Calu3 (cell line): ENCODE measurements at regions not wholly inside any gene's neighbourhood (a gene's known extent, or its start where the extent isn't known, plus 50 kb on each side); places are given as distances from the start of the nearest gene placed in this dataset.
"Not testable (repeated sequence)": the region's sequence is repeated elsewhere in the genome, so short reads cannot be mapped to it uniquely, and the experiment has no call there.

Experiments used
- BruUV-seq: library from RNA; stranded (reverse); fragments of 400-500 nt; replicated peaks from 2 replicates; lab custom pipeline; 2021; lab: Mats Ljungman, UMichigan
- CTCF ChIA-PET: fragments of 300-600 bp; sonication (Branson Sonifier 250); formaldehyde crosslinking; loops from one replicate; lab custom pipeline; 2022; ENCODE audit warnings: antibody characterized with exemption; lab: Charles Lee
- DNase-seq: peaks from one replicate; pipeline ENCODE4 v3.0.0; 2022
- H3K27ac Mint-ChIP-seq: one replicate; pipeline ENCODE4 v1.8.0; 2022; ENCODE audit warnings: mixed read lengths; ENCODE audit not compliant: unreplicated experiment
- H3K27me3 Mint-ChIP-seq: one replicate; pipeline ENCODE4 v1.8.0; 2022; ENCODE audit warnings: mixed read lengths; ENCODE audit not compliant: unreplicated experiment
- H3K36me3 Mint-ChIP-seq: one replicate; pipeline ENCODE4 v1.8.0; 2022; ENCODE audit warnings: mild to moderate bottlenecking, moderate library complexity, mixed read lengths; ENCODE audit not compliant: insufficient read depth, unreplicated experiment
- H3K4me1 Mint-ChIP-seq: one replicate; pipeline ENCODE4 v1.8.0; 2022; ENCODE audit warnings: mild to moderate bottlenecking, low read depth, mixed read lengths; ENCODE audit not compliant: unreplicated experiment
- H3K4me3 Mint-ChIP-seq: one replicate; pipeline ENCODE4 v1.8.0; 2022; ENCODE audit warnings: mild to moderate bottlenecking, low read depth, moderate library complexity, mixed read lengths; ENCODE audit not compliant: unreplicated experiment
- H3K9me3 Mint-ChIP-seq: one replicate; pipeline ENCODE4 v1.8.0; 2022; ENCODE audit warnings: low read depth, mixed read lengths; ENCODE audit not compliant: unreplicated experiment
- intact Hi-C: fragments of 100-400 bp; cut with micrococcal nuclease; formaldehyde crosslinking; loops from one replicate; pipeline ENCODE4 v1.10.0; 2022; ENCODE audit not compliant: unreplicated experiment
- TF ChIP-seq, protein P1 (sequence below): fragments of 200-600 bp; IDR thresholded peaks from one replicate; pipeline ENCODE4 v1.8.0; 2022; ENCODE audit warnings: antibody characterized with exemption; ENCODE audit not compliant: unreplicated experiment

- Mint-ChIP-seq H3K27ac (no peak overlapping the region), H3K4me1 (no peaks in the 10 kb centered on the region), H3K36me3 (no peaks in the 10 kb centered on the region), H3K9me3 (peaks cover 2% of the 10 kb centered on the region), H3K27me3 (peaks cover 49% of the 10 kb centered on the region), H3K4me3 (no peak overlapping the region)
- DNase-seq = no peak
- TF ChIP-seq, protein P1, sequence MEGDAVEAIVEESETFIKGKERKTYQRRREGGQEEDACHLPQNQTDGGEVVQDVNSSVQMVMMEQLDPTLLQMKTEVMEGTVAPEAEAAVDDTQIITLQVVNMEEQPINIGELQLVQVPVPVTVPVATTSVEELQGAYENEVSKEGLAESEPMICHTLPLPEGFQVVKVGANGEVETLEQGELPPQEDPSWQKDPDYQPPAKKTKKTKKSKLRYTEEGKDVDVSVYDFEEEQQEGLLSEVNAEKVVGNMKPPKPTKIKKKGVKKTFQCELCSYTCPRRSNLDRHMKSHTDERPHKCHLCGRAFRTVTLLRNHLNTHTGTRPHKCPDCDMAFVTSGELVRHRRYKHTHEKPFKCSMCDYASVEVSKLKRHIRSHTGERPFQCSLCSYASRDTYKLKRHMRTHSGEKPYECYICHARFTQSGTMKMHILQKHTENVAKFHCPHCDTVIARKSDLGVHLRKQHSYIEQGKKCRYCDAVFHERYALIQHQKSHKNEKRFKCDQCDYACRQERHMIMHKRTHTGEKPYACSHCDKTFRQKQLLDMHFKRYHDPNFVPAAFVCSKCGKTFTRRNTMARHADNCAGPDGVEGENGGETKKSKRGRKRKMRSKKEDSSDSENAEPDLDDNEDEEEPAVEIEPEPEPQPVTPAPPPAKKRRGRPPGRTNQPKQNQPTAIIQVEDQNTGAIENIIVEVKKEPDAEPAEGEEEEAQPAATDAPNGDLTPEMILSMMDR = no peak
- intact Hi-C loops = no loop called here
- CTCF ChIA-PET = no interaction called here
- BruUV-seq = no TSS peak
These were observed 564.7 kb downstream of the PTPRU start for GRCh38 chr1:29801003-29801402.

GRCh38 chr1:29800522-29800956 lies 564.2 kb downstream of the PTPRU start:
- TF ChIP-seq, protein P1 = no peak
- no TSS peak for BruUV-seq
- peak; percentile 43 for DNase-seq

DNA sequence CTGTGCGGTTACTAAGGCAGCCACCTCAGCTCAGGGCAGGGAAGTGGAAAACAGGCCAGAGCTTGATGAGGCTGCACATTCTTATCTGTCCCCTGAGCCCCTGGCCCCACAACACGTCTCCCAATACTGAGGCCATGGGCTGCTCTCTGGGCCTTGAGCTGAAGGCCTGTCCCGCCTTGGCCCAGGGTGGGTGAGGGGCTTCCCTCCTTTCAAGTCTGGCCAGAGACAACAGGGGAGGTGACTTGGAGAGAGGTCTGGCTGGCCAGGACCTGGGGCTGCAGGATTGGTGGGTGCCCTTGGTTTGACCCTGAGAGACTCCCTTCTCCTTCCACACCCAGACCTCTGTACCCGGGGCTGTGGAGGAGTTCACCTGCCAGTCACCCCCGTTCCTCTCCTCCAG lies 563.8 kb downstream of the PTPRU start:
- TF ChIP-seq, protein P1 = no peak
- CTCF ChIA-PET = no interaction called here
- Mint-ChIP-seq H3K4me1 (no peaks in the 10 kb centered on the region), H3K4me3 (no peak overlapping the region), H3K36me3 (no peaks in the 10 kb centered on the region), H3K27ac (no peak overlapping the region), H3K9me3 (peaks cover 2% of the 10 kb centered on the region), H3K27me3 (peaks cover 51% of the 10 kb centered on the region)
- DNase-seq = no peak
- intact Hi-C loops = no loop called here
- BruUV-seq = no TSS peak

More at GRCh38 chr1:29800522-29800956, 564.2 kb downstream of the PTPRU start:
- intact Hi-C loops = no loop called here
- no peaks in the 10 kb centered on the region for H3K4me1 Mint-ChIP-seq
- H3K36me3 Mint-ChIP-seq = no peaks in the 10 kb centered on the region
- H3K9me3 Mint-ChIP-seq = peaks cover 2% of the 10 kb centered on the region
- H3K4me3 Mint-ChIP-seq = no peak overlapping the region
- H3K27ac Mint-ChIP-seq = no peak overlapping the region
- CTCF ChIA-PET = no interaction called here
- peaks cover 51% of the 10 kb centered on the region for H3K27me3 Mint-ChIP-seq

DNA sequence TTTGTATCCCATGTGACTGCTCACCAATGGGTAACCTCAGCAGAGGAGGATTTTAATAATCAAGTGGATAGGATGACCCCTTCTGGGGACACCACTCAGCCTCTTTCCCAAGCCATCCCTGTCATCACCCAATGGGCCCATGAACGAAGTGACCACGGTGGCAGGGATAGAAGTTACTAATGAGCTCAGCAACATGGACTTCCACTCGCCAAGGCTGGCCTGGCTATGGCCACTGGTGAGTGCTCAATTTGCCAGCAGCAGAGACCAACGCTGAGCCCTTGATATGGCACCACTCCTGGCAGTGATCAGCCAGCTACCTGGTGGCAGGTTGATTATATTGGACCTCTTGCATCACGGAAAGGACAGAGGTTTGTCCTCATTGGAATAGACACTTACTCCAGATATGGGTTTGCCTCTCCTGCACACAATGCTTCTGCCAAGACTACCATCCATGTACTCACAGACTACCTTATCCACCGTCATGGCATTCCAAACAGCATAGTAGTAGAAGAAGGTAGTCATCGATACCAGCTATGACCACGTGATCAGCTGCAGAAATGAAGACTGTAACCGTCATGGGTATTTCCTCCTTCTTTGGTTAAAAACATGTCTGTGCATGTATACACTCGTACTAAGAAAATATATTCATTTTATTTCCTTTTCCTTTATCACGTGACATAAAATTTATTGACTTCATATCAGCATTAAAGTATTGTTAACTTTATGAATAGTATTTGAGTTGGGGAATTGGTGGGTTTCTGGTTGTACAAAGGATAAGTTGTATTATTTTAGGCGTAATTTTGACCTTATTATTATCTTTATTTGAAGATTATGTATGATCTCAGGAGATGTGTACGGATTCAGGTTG lies 562.6 kb downstream of the PTPRU start:
- Mint-ChIP-seq H3K27ac (no peak overlapping the region), H3K27me3 (peaks cover 48% of the 10 kb centered on the region), H3K4me3 (no peak overlapping the region), H3K9me3 (peaks cover 6% of the 10 kb centered on the region), H3K36me3 (no peaks in the 10 kb centered on the region), H3K4me1 (no peaks in the 10 kb centered on the region)
- CTCF ChIA-PET = no interaction called here
- intact Hi-C loops = loop anchor here (10.0 kb wide), 1 partner anchor 106 kb away; no protein-coding TSS in a partner anchor
- BruUV-seq = no TSS peak
- no peak for DNase-seq
- TF ChIP-seq, protein P1 = no peak

DNA sequence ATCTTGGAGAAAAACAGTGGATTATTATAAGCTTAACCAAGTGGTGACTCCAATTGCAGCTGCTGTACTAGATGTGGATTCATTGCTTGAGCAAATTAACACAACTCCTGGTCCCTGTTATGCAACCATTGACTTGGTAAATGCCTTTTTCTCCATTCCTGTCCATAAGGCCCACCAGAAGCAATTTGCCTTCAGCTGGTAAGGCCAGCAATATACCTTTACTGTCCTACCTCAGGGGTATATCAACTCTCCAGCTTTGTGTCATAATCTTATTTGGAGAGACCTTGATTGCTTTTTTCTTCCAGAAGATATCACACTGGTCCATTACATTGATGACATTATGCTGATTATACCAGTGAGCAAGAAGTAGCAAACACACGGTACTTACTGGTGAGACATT lies 560.8 kb downstream of the PTPRU start:
- not testable (repeated sequence) for H3K27ac Mint-ChIP-seq, BruUV-seq

GRCh38 chr1:29795965-29796364 lies 559.6 kb downstream of the PTPRU start:
- intact Hi-C loops = loop anchor here (10.0 kb wide), 1 partner anchor 109 kb away; no protein-coding TSS in a partner anchor
- H3K27ac Mint-ChIP-seq, CTCF ChIA-PET, H3K36me3 Mint-ChIP-seq, H3K4me1 Mint-ChIP-seq, H3K4me3 Mint-ChIP-seq, DNase-seq, H3K9me3 Mint-ChIP-seq, BruUV-seq: not testable (repeated sequence)
- peaks cover 29% of the 10 kb centered on the region for H3K27me3 Mint-ChIP-seq

More for the DNA sequence above, 560.8 kb downstream of the PTPRU start:
- H3K9me3 Mint-ChIP-seq, H3K4me1 Mint-ChIP-seq, H3K4me3 Mint-ChIP-seq, DNase-seq, H3K36me3 Mint-ChIP-seq, CTCF ChIA-PET: not testable (repeated sequence)
- intact Hi-C loops = loop anchor here (10.0 kb wide), 1 partner anchor 108 kb away; no protein-coding TSS in a partner anchor
- peaks cover 30% of the 10 kb centered on the region for H3K27me3 Mint-ChIP-seq
